ENCODE measurements at regions not wholly inside any gene's neighbourhood (a gene's known extent, or its start where the extent isn't known, plus 50 kb on each side); places are given as distances from the start of the nearest gene placed in this dataset.

DNA sequence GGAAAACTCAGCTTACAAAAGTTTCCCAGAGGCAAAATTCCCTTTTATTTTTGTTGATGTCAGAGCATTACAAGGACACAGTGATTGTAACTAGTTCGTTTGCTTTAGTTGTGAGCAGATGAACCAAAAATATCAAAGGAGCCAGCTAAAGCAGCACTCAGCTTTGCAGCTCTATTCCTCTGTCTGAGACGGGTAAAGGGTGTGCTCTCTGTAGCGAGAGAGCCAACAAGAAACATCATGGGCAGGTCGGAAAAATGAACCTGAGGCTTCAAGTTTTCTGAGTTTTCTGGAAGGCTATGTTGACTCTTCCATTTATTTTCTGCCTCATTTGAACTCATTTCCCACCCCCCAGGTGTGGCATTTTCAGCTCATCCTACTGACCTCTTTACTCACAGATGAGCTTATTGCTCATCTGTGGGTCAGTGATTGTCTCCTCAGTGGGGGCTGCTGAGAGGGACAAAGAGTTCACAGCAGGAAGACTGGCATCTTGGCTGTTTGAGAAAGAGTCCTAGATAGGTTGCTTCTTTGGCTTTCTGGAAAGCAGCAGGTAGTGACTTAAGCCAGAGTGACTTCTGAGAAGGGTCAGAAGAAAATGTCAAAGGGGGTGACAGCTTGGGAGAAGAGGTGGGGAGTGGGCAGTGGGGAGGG, 66.6 kb upstream of the EPC2 start:
- Histone ChIP-seq H3K9me3 (replicated peaks in 1 of 2; ENCODE audit: control insufficient read depth in 1 of 2, insufficient read depth in 1 of 2, low read length in 2 of 2) (no peaks in the 10 kb centered on the region), H3K4me3 (replicated peaks in 1 of 3; ENCODE audit: low read depth in 2 of 3, low read length in 3 of 3) (no peak overlapping the region), H3K27ac (ENCODE audit: low read depth in 1 of 2, low read length in 2 of 2) (no peak overlapping the region), H3K9ac (ENCODE audit: insufficient read depth, low read length, poor library complexity, severe bottlenecking) (no peak overlapping the region), H3K79me2 (ENCODE audit: insufficient read depth, low read length) (no peaks in the 10 kb centered on the region), H3K27me3 (ENCODE audit: control insufficient read depth in 2 of 2, insufficient read depth in 2 of 2, low read length in 2 of 2) (peaks cover 0 to 3% of the 10 kb centered on the region in 2 donors), H3K4me2 (replicated peaks; ENCODE audit: extremely low read depth, low read length, poor library complexity, severe bottlenecking) (no peak overlapping the region), H3K4me1 (ENCODE audit: control insufficient read depth in 1 of 2, insufficient read depth in 2 of 2, low read length in 2 of 2) (no peaks in the 10 kb centered on the region), H3K36me3 (replicated peaks in 1 of 2; ENCODE audit: control insufficient read depth in 1 of 2, insufficient read depth in 2 of 2, low read length in 2 of 2) (no peaks in the 10 kb centered on the region), H4K20me1 (ENCODE audit: insufficient read depth, low read length) (no peaks in the 10 kb centered on the region), H2AFZ (ENCODE audit: insufficient read depth, low read depth, low read length, poor library complexity, severe bottlenecking) (no peak overlapping the region)
- TF ChIP-seq, protein P1, sequence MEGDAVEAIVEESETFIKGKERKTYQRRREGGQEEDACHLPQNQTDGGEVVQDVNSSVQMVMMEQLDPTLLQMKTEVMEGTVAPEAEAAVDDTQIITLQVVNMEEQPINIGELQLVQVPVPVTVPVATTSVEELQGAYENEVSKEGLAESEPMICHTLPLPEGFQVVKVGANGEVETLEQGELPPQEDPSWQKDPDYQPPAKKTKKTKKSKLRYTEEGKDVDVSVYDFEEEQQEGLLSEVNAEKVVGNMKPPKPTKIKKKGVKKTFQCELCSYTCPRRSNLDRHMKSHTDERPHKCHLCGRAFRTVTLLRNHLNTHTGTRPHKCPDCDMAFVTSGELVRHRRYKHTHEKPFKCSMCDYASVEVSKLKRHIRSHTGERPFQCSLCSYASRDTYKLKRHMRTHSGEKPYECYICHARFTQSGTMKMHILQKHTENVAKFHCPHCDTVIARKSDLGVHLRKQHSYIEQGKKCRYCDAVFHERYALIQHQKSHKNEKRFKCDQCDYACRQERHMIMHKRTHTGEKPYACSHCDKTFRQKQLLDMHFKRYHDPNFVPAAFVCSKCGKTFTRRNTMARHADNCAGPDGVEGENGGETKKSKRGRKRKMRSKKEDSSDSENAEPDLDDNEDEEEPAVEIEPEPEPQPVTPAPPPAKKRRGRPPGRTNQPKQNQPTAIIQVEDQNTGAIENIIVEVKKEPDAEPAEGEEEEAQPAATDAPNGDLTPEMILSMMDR (IDR thresholded peaks at IDR 0.05), result no peak
- H3K27ac Mint-ChIP-seq, result no peak overlapping the region
- no peaks in the 10 kb centered on the region for H3K36me3 Mint-ChIP-seq
- peaks cover under 1% of the 10 kb centered on the region for H3K4me1 Mint-ChIP-seq
- H3K4me3 Mint-ChIP-seq, result no peak overlapping the region
- 100% methylated on average over 2 of the region's 4 CpGs for WGBS (ENCODE audit: insufficient coverage)
- intact Hi-C loops (cut with micrococcal nuclease), result no loop called here
- DNase-seq, result no peak
- H3K9me3 Mint-ChIP-seq, result no peaks in the 10 kb centered on the region
- H3K27me3 Mint-ChIP-seq (ENCODE audit: low read depth in 3 of 3), result peaks cover 3 to 5% (median 5%) of the 10 kb centered on the region in 3 donors

- no peak for DNase-seq
- H3K36me3 Mint-ChIP-seq, result no peaks in the 10 kb centered on the region
- peaks cover 0 to 3% of the 10 kb centered on the region in 2 donors for H3K27me3 ChIP-seq (ENCODE audit: control insufficient read depth in 2 of 2, insufficient read depth in 2 of 2, low read length in 2 of 2)
- WGBS (ENCODE audit: insufficient coverage), result no CpG with 5 or more reads among the region's 1 CpG
- H2AFZ ChIP-seq (ENCODE audit: insufficient read depth, low read depth, low read length, poor library complexity, severe bottlenecking), result no peak overlapping the region
- H3K4me3 Mint-ChIP-seq, result no peak overlapping the region
- no peaks in the 10 kb centered on the region for H3K36me3 ChIP-seq (replicated peaks in 1 of 2; ENCODE audit: control insufficient read depth in 1 of 2, insufficient read depth in 2 of 2, low read length in 2 of 2)
- intact Hi-C loops (cut with micrococcal nuclease), result no loop called here
- H3K27ac ChIP-seq (ENCODE audit: low read depth in 1 of 2, low read length in 2 of 2), result no peak overlapping the region
- TF ChIP-seq, protein P1 (IDR thresholded peaks at IDR 0.05), result no peak
- peaks cover 3 to 5% (median 5%) of the 10 kb centered on the region in 3 donors for H3K27me3 Mint-ChIP-seq (ENCODE audit: low read depth in 3 of 3)
- H3K4me1 ChIP-seq (ENCODE audit: control insufficient read depth in 1 of 2, insufficient read depth in 2 of 2, low read length in 2 of 2), result no peaks in the 10 kb centered on the region
- H3K4me3 ChIP-seq (replicated peaks in 1 of 3; ENCODE audit: low read depth in 2 of 3, low read length in 3 of 3), result no peak overlapping the region
- H3K9ac ChIP-seq (ENCODE audit: insufficient read depth, low read length, poor library complexity, severe bottlenecking), result no peak overlapping the region
- H3K9me3 Mint-ChIP-seq, result no peaks in the 10 kb centered on the region
- H3K4me2 ChIP-seq (replicated peaks; ENCODE audit: extremely low read depth, low read length, poor library complexity, severe bottlenecking), result no peak overlapping the region
- no peaks in the 10 kb centered on the region for H4K20me1 ChIP-seq (ENCODE audit: insufficient read depth, low read length)
- no peaks in the 10 kb centered on the region for H3K9me3 ChIP-seq (replicated peaks in 1 of 2; ENCODE audit: control insufficient read depth in 1 of 2, insufficient read depth in 1 of 2, low read length in 2 of 2)
- no peak overlapping the region for H3K27ac Mint-ChIP-seq
- no peaks in the 10 kb centered on the region for H3K79me2 ChIP-seq (ENCODE audit: insufficient read depth, low read length)
- H3K4me1 Mint-ChIP-seq, result peaks cover 5% of the 10 kb centered on the region
Observed at GRCh38 chr2:148578493-148578884, 66.1 kb upstream of the EPC2 start.
